Amniotic epithelial cell (primary cell): ENCODE measurements at regions not wholly inside any gene's neighbourhood (a gene's known extent, or its start where the extent isn't known, plus 50 kb on each side); places are given as distances from the start of the nearest gene placed in this dataset.

Source experiments
- DNase-seq: peaks from one replicate; pipeline ENCODE4 v3.0.0-alpha.2; 2010; ENCODE audit warnings: low read depth

GRCh38 chr20:43803276-43803675 is 76.5 kb upstream of the GTSF1L start:
- DNase-seq = no peak

GRCh38 chr20:43800186-43800585 is 73.4 kb upstream of the GTSF1L start:
- DNase-seq = no peak

GRCh38 chr20:43799741-43800140 is 72.9 kb upstream of the GTSF1L start:
- no peak for DNase-seq

- peak; percentile 34 for DNase-seq
Observed at GRCh38 chr20:43799150-43799711, 72.4 kb upstream of the GTSF1L start.

- no peak for DNase-seq
Observed at GRCh38 chr20:43798291-43799149, 71.7 kb upstream of the GTSF1L start.

GRCh38 chr20:43794326-43794725 is 67.5 kb upstream of the GTSF1L start:
- no peak for DNase-seq

- peak; percentile 66 for DNase-seq
Observed at GRCh38 chr20:43789593-43789992, 62.8 kb upstream of the GTSF1L start.

- no peak for DNase-seq
Observed at GRCh38 chr20:43787937-43788336, 61.1 kb upstream of the GTSF1L start.

GRCh38 chr20:43786885-43787284 is 60.1 kb upstream of the GTSF1L start:
- no peak for DNase-seq

- no peak for DNase-seq
Observed at GRCh38 chr20:43781215-43781614, 54.4 kb upstream of the GTSF1L start.

GRCh38 chr20:43778375-43778774 is 51.6 kb upstream of the GTSF1L start:
- peak; percentile 26 for DNase-seq

- no peak for DNase-seq
Observed at GRCh38 chr20:43776691-43777090, 49.9 kb upstream of the GTSF1L start.
